ENCODE measurements at regions not wholly inside any gene's neighbourhood (a gene's known extent, or its start where the extent isn't known, plus 50 kb on each side); places are given as distances from the start of the nearest gene placed in this dataset.

- no peak for TF ChIP-seq CTCF (IDR thresholded peaks at IDR 0.05; ENCODE audit: insufficient read depth, low read length)
- TF ChIP-seq SPI1 (IDR thresholded peaks at IDR 0.05; ENCODE audit: borderline replicate concordance, low read depth): no peak
- no peak for TF ChIP-seq REST (IDR thresholded peaks at IDR 0.05; ENCODE audit: insufficient replicate concordance, low read depth)
- no peak for TF ChIP-seq POLR2AphosphoS5 (IDR thresholded peaks at IDR 0.05; ENCODE audit: low read depth)
- TF ChIP-seq GABPA (IDR thresholded peaks at IDR 0.05; ENCODE audit: low read depth): no peak
These were observed 293.0 kb downstream of the NDUFA10 start for GRCh38 chr2:239731998-239732665.
